Neural progenitor cell (in vitro differentiated cells): ENCODE measurements at regions not wholly inside any gene's neighbourhood (a gene's known extent, or its start where the extent isn't known, plus 50 kb on each side); places are given as distances from the start of the nearest gene placed in this dataset.

Source experiments
- DNase-seq: peaks from one replicate; pipeline ENCODE4 v3.0.0-alpha.2; 2016; ENCODE audit warnings: low spot score
- H2AFZ ChIP-seq: fragments of 200-600 bp; sonication (generic); replicated peaks from 2 replicates; pipeline ENCODE4 v1.6.1; 2016; ENCODE audit warnings: antibody characterized with exemption
- H3F3A ChIP-seq: fragments of 200-600 bp; sonication (generic); 2 replicates; pipeline ENCODE4 v1.6.1; 2016; ENCODE audit warnings: antibody characterized with exemption, low read depth
- H3K27ac ChIP-seq: fragments of 200-600 bp; sonication (generic); 2 replicates; pipeline ENCODE4 v1.5.1; 2016; ENCODE audit warnings: mild to moderate bottlenecking
- H3K27me3 ChIP-seq: fragments of 200-600 bp; sonication (generic); 2 replicates; pipeline ENCODE4 v1.6.1; 2016; ENCODE audit warnings: mild to moderate bottlenecking, moderate library complexity
- H3K36me3 ChIP-seq: fragments of 200-600 bp; sonication (generic); 2 replicates; pipeline ENCODE4 v1.5.1; 2016
- H3K4me1 ChIP-seq: fragments of 200-600 bp; sonication (generic); 2 replicates; pipeline ENCODE4 v1.6.1; 2016; ENCODE audit warnings: mixed run types
- H3K4me2 ChIP-seq: fragments of 200-600 bp; sonication (generic); 2 replicates; pipeline ENCODE4 v1.6.1; 2016
- H3K4me3 ChIP-seq: fragments of 200-600 bp; sonication (generic); 2 replicates; pipeline ENCODE4 v1.5.1; 2016
- H3K79me2 ChIP-seq: fragments of 200-600 bp; sonication (generic); 2 replicates; pipeline ENCODE4 v1.6.1; 2016; ENCODE audit warnings: low read depth
- H3K9ac ChIP-seq: fragments of 200-600 bp; sonication (generic); 2 replicates; pipeline ENCODE4 v1.6.1; 2016
- H3K9me3 ChIP-seq: fragments of 200-600 bp; sonication (generic); 2 replicates; pipeline ENCODE4 v1.5.1; 2016; ENCODE audit warnings: low read depth
- H4K20me1 ChIP-seq: fragments of 200-600 bp; sonication (generic); 2 replicates; pipeline ENCODE4 v1.6.1; 2016; ENCODE audit warnings: low read depth
- H3K27ac Mint-ChIP-seq: 3 replicates; pipeline ENCODE4 v1.8.0; 2021; ENCODE audit warnings: mixed read lengths
- H3K27me3 Mint-ChIP-seq: 2 replicates; pipeline ENCODE4 v1.8.0; 2022; ENCODE audit warnings: low read depth, mild to moderate bottlenecking, inconsistent platforms, moderate library complexity, mixed read lengths; ENCODE audit not compliant: insufficient read depth
- H3K36me3 Mint-ChIP-seq: 3 replicates; pipeline ENCODE4 v1.8.0; 2021; ENCODE audit warnings: mixed read lengths
- H3K4me1 Mint-ChIP-seq: 3 replicates; pipeline ENCODE4 v1.8.0; 2021; ENCODE audit warnings: mixed read lengths
- H3K4me3 Mint-ChIP-seq: 3 replicates; pipeline ENCODE4 v1.8.0; 2021; ENCODE audit warnings: mild to moderate bottlenecking, moderate library complexity, mixed read lengths
- H3K9me3 Mint-ChIP-seq: 3 replicates; pipeline ENCODE4 v1.8.0; 2020; ENCODE audit warnings: mixed read lengths
- EZH2 ChIP-seq: fragments of 200-600 bp; sonication (generic); IDR thresholded peaks from 2 replicates; pipeline ENCODE4 v1.6.1; 2017; ENCODE audit warnings: antibody characterized with exemption, mild to moderate bottlenecking, moderate library complexity
- EZH2phosphoT487 ChIP-seq: fragments of 200-600 bp; sonication (generic); IDR thresholded peaks from 2 replicates; pipeline ENCODE4 v1.6.1; 2017; ENCODE audit warnings: antibody characterized with exemption
- TF ChIP-seq, protein P1 (sequence below): fragments of 200-600 bp; sonication (generic); IDR thresholded peaks from 2 replicates; pipeline ENCODE4 v1.5.1; 2017; ENCODE audit warnings: antibody characterized with exemption, mild to moderate bottlenecking

DNA sequence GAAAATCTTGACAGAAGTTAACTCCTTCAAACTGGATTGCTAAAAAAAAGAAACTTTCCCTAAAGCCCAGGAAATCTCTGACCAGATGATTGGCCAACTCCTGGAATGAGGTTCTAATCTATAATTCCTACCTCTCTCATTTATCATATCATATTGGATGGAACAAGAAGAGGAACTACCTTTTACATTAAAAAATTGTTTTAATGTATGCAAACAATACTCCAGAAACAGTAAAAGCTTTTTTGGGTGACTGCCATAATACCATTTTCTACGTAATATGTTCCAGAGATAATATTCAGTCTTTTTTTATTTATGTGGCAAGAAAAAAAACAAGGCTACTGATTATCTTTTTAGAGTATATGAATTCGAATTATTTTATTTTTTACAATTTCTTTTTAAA is 204.4 kb downstream of the TUSC7 start:
- Histone ChIP-seq H3K27ac (no peak overlapping the region), H3K9ac (no peak overlapping the region), H3K4me3 (no peak overlapping the region), H4K20me1 (no peaks in the 10 kb centered on the region), H3K9me3 (no peaks in the 10 kb centered on the region), H3K79me2 (no peaks in the 10 kb centered on the region), H3F3A (no peaks in the 10 kb centered on the region), H3K36me3 (no peaks in the 10 kb centered on the region), H2AFZ (no peak overlapping the region), H3K4me1 (no peaks in the 10 kb centered on the region), H3K27me3 (no peaks in the 10 kb centered on the region), H3K4me2 (no peak overlapping the region)
- TF ChIP-seq EZH2phosphoT487 = no peak
- TF ChIP-seq, protein P1, sequence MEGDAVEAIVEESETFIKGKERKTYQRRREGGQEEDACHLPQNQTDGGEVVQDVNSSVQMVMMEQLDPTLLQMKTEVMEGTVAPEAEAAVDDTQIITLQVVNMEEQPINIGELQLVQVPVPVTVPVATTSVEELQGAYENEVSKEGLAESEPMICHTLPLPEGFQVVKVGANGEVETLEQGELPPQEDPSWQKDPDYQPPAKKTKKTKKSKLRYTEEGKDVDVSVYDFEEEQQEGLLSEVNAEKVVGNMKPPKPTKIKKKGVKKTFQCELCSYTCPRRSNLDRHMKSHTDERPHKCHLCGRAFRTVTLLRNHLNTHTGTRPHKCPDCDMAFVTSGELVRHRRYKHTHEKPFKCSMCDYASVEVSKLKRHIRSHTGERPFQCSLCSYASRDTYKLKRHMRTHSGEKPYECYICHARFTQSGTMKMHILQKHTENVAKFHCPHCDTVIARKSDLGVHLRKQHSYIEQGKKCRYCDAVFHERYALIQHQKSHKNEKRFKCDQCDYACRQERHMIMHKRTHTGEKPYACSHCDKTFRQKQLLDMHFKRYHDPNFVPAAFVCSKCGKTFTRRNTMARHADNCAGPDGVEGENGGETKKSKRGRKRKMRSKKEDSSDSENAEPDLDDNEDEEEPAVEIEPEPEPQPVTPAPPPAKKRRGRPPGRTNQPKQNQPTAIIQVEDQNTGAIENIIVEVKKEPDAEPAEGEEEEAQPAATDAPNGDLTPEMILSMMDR = no peak
- TF ChIP-seq EZH2 = no peak
- no peak for DNase-seq
- no peaks in the 10 kb centered on the region for H3K36me3 Mint-ChIP-seq
- H3K4me3 Mint-ChIP-seq = no peak overlapping the region
- no peak overlapping the region for H3K27ac Mint-ChIP-seq
- no peaks in the 10 kb centered on the region for H3K27me3 Mint-ChIP-seq
- no peaks in the 10 kb centered on the region for H3K9me3 Mint-ChIP-seq
- no peaks in the 10 kb centered on the region for H3K4me1 Mint-ChIP-seq

DNA sequence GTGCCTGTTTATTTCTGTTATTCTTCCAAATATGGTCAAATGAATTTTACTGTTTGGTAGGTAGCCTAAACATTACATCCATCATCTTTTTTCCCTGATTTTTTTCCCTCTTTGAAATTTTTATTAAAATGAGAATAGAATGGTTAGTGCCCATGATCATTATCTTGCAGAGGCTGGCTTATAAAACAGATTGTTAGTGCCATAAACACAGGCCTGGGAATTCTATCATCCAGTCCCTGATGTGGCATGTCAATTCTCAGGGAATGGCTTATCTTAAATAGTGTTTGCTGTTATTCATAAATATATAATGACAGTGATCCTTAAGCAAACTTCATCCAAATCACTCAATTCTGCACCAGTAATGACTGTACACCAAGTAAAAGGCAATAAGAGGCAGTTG is 207.3 kb downstream of the TUSC7 start:
- H3K4me2 ChIP-seq = no peak overlapping the region
- TF ChIP-seq, protein P1 = no peak
- TF ChIP-seq EZH2 (no peak), EZH2phosphoT487 (no peak)
- no peaks in the 10 kb centered on the region for H3K36me3 ChIP-seq
- H3K4me1 Mint-ChIP-seq = peaks cover 14% of the 10 kb centered on the region
- no peaks in the 10 kb centered on the region for H3K79me2 ChIP-seq
- H3K27ac Mint-ChIP-seq = no peak overlapping the region
- no peaks in the 10 kb centered on the region for H3K27me3 Mint-ChIP-seq
- no peak overlapping the region for H3K9ac ChIP-seq
- no peak overlapping the region for H2AFZ ChIP-seq
- no peaks in the 10 kb centered on the region for H3K9me3 ChIP-seq
- no peaks in the 10 kb centered on the region for H3K27me3 ChIP-seq
- no peak overlapping the region for H3K27ac ChIP-seq
- no peak overlapping the region for H3K4me3 Mint-ChIP-seq
- H3K4me1 ChIP-seq = no peaks in the 10 kb centered on the region
- no peak for DNase-seq
- no peaks in the 10 kb centered on the region for H3K9me3 Mint-ChIP-seq
- no peaks in the 10 kb centered on the region for H3K36me3 Mint-ChIP-seq
- H4K20me1 ChIP-seq = no peaks in the 10 kb centered on the region
- no peaks in the 10 kb centered on the region for H3F3A ChIP-seq
- H3K4me3 ChIP-seq = no peak overlapping the region

DNA sequence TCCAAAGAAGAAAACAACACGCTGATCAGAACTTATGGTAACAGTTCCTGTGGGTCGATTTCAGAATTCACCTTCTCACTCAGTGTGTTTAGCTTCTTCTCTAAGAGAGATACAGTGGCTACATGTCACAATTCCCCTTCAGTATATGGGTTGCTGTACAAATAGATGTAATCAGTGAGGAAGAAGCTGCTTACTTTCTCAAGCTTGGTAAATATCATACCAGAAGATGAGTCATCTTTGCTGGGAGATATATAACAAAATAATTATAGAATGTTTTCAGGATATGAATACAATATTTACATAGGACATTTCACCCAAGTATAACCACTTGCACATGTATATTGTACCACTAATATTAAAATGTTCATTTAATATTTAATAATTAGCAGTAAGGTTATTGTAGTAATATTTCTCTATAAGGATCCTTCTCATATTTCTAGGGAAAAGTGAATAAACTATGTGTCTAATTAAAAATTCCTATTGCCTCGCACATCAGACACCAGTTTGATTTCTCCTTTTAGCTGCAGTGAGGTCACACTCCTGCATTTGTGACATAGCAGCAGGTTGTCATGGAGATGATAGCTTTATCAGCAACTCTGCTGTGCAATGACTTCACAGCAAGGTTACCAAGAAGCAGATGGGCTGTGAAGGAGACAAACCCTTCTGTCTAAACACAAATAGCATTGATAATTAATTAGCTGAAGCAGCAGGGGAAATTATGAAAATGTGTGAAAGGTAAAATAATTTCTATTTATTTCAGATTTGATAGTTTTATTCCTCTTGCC is 211.4 kb downstream of the TUSC7 start:
- Histone ChIP-seq H3K4me1 (no peaks in the 10 kb centered on the region), H3F3A (no peaks in the 10 kb centered on the region), H3K27ac (no peak overlapping the region), H2AFZ (no peak overlapping the region), H3K4me2 (no peak overlapping the region), H3K4me3 (no peak overlapping the region), H4K20me1 (no peaks in the 10 kb centered on the region), H3K36me3 (no peaks in the 10 kb centered on the region), H3K9ac (no peak overlapping the region), H3K79me2 (no peaks in the 10 kb centered on the region), H3K27me3 (no peaks in the 10 kb centered on the region), H3K9me3 (no peaks in the 10 kb centered on the region)
- no peak overlapping the region for H3K27ac Mint-ChIP-seq
- H3K36me3 Mint-ChIP-seq = peaks cover 3% of the 10 kb centered on the region
- peaks cover 27% of the 10 kb centered on the region for H3K9me3 Mint-ChIP-seq
- H3K27me3 Mint-ChIP-seq = peaks cover 4% of the 10 kb centered on the region
- no peak for DNase-seq
- no peak overlapping the region for H3K4me3 Mint-ChIP-seq
- H3K4me1 Mint-ChIP-seq = peaks cover 14% of the 10 kb centered on the region
- no peak for TF ChIP-seq EZH2phosphoT487
- TF ChIP-seq, protein P1 = no peak
- no peak for TF ChIP-seq EZH2
